Cardiac muscle cell (in vitro differentiated cells and primary cell): ENCODE measurements at regions not wholly inside any gene's neighbourhood (a gene's known extent, or its start where the extent isn't known, plus 50 kb on each side); places are given as distances from the start of the nearest gene placed in this dataset.

ENCODE experiments used
- DNase-seq, 2 donors: peaks; one replicate each; pipeline versions ENCODE4 v3.0.0 to v3.0.0-alpha.2; 2010 to 2017; ENCODE audit warnings: low read depth in 1 of 2, low spot score in 1 of 2
- H3K27ac ChIP-seq: fragments of 200-600 bp; sonication (generic); 2 replicates; pipeline ENCODE4 v1.5.1; 2016
- H3K27me3 ChIP-seq: fragments of 200-600 bp; sonication (generic); 2 replicates; pipeline ENCODE4 v1.6.0; 2016; ENCODE audit warnings: control low read depth
- H3K36me3 ChIP-seq: fragments of 200-600 bp; sonication (generic); 2 replicates; pipeline ENCODE4 v1.5.1; 2016; ENCODE audit warnings: control low read depth
- H3K4me1 ChIP-seq: fragments of 200-600 bp; sonication (generic); 2 replicates; pipeline ENCODE4 v1.8.1; 2017; ENCODE audit warnings: low read depth, mild to moderate bottlenecking, mixed run types
- H3K4me3 ChIP-seq: fragments of 200-600 bp; sonication (generic); 2 replicates; pipeline ENCODE4 v1.5.1; 2016; ENCODE audit warnings: mild to moderate bottlenecking
- H3K9me3 ChIP-seq: fragments of 200-600 bp; sonication (generic); 2 replicates; pipeline ENCODE4 v1.5.1; 2017; ENCODE audit warnings: low read depth, mild to moderate bottlenecking, control low read depth
- CTCF ChIP-seq: IDR thresholded peaks from 2 replicates; pipeline ENCODE4 v1.5.1; 2012; ENCODE audit warnings: low read depth, mild to moderate bottlenecking, low read length

- Histone ChIP-seq H3K9me3 (no peaks in the 10 kb centered on the region), H3K4me3 (no peak overlapping the region), H3K4me1 (peaks cover 6% of the 10 kb centered on the region), H3K27ac (no peak overlapping the region), H3K36me3 (no peaks in the 10 kb centered on the region), H3K27me3 (peaks cover 6% of the 10 kb centered on the region)
- DNase-seq: peak; percentile 18 to 42
- TF ChIP-seq CTCF: no peak
These were observed 124.3 kb upstream of the MLIP start for GRCh38 chr6:53986721-53987521.

- Histone ChIP-seq H3K4me3 (no peak overlapping the region), H3K27me3 (peaks cover 6% of the 10 kb centered on the region), H3K27ac (no peak overlapping the region), H3K36me3 (no peaks in the 10 kb centered on the region), H3K4me1 (peaks cover 6% of the 10 kb centered on the region), H3K9me3 (no peaks in the 10 kb centered on the region)
- DNase-seq: no peak
- no peak for TF ChIP-seq CTCF
These were observed 123.7 kb upstream of the MLIP start for GRCh38 chr6:53987522-53987888.

- no peak overlapping the region for H3K27ac ChIP-seq
- H3K4me3 ChIP-seq: no peak overlapping the region
- DNase-seq: no peak
- no peaks in the 10 kb centered on the region for H3K36me3 ChIP-seq
- H3K4me1 ChIP-seq: peaks cover 6% of the 10 kb centered on the region
- peaks cover 6% of the 10 kb centered on the region for H3K27me3 ChIP-seq
- no peak for TF ChIP-seq CTCF
- H3K9me3 ChIP-seq: no peaks in the 10 kb centered on the region
These were observed 121.7 kb upstream of the MLIP start for GRCh38 chr6:53989504-53989903.

GRCh38 chr6:53992522-53992921 is 118.7 kb upstream of the MLIP start:
- no peaks in the 10 kb centered on the region for H3K36me3 ChIP-seq
- no peaks in the 10 kb centered on the region for H3K4me1 ChIP-seq
- H3K4me3 ChIP-seq: no peak overlapping the region
- no peaks in the 10 kb centered on the region for H3K9me3 ChIP-seq
- H3K27ac ChIP-seq: no peak overlapping the region
- H3K27me3 ChIP-seq: no peaks in the 10 kb centered on the region
- no peak for DNase-seq
- no peak for TF ChIP-seq CTCF

GRCh38 chr6:53994201-53994600 is 117.0 kb upstream of the MLIP start:
- no peaks in the 10 kb centered on the region for H3K27me3 ChIP-seq
- H3K36me3 ChIP-seq: no peaks in the 10 kb centered on the region
- H3K9me3 ChIP-seq: no peaks in the 10 kb centered on the region
- peaks cover 10% of the 10 kb centered on the region for H3K4me1 ChIP-seq
- no peak overlapping the region for H3K4me3 ChIP-seq
- H3K27ac ChIP-seq: no peak overlapping the region
- no peak for DNase-seq
- TF ChIP-seq CTCF: no peak
